ENCODE measurements at regions not wholly inside any gene's neighbourhood (a gene's known extent, or its start where the extent isn't known, plus 50 kb on each side); places are given as distances from the start of the nearest gene placed in this dataset.

DNA sequence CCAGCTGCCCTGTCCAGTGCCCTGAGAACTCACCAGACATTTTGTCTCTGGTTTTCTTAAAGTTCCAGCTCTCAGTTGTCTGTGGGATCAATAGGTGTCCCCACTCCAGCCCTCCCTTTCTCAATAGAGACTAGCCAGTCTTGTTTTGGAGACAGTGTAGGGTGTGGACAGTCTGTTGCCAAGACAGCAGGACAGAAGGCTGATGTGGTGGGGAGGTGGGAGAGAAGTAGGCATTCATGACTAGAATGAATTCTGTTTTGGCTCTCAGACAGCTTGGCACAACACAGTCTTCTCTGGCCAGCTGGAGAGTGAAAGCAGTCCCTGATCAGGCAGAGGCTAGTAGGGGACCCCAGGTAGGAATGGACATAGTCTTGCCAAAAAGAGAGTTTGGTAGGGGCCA lies 467.0 kb upstream of the PODXL start:
- Histone ChIP-seq H3K27ac (ENCODE audit: insufficient read depth, low read length) (no peak overlapping the region), H3K23ac (ENCODE audit: low read depth, low read length) (no peak overlapping the region), H4K8ac (ENCODE audit: low read depth in 2 of 2, low read length in 2 of 2) (no peak overlapping the region), H3K4me1 (ENCODE audit: control insufficient read depth, insufficient read depth, low read length) (no peaks in the 10 kb centered on the region), H3K9me1 (ENCODE audit: insufficient read depth, low read length) (no peaks in the 10 kb centered on the region), H2AFZ (replicated peaks; ENCODE audit: low read length, poor library complexity) (no peak overlapping the region), H4K91ac (ENCODE audit: insufficient read depth, low read depth, low read length) (no peak overlapping the region), H2BK20ac (ENCODE audit: low read depth, low read length) (no peak overlapping the region), H3K4me2 (ENCODE audit: low read depth, low read length) (no peak overlapping the region), H2BK5ac (ENCODE audit: low read depth, low read length, poor library complexity, severe bottlenecking) (no peak overlapping the region), H3K9me3 (ENCODE audit: control insufficient read depth, insufficient read depth, low read length) (no peaks in the 10 kb centered on the region; the same call in 1 of the 2 replicates), H3K9ac (ENCODE audit: low read depth, low read length) (no peak overlapping the region), H2BK120ac (ENCODE audit: low read depth, low read length) (no peak overlapping the region), H3K27me3 (ENCODE audit: control insufficient read depth, insufficient read depth, low read length) (no peaks in the 10 kb centered on the region), H3K18ac (ENCODE audit: low read depth, low read length) (no peak overlapping the region), H4K20me1 (ENCODE audit: insufficient read depth, low read length) (no peaks in the 10 kb centered on the region), H2AK9ac (replicated peaks; ENCODE audit: low read depth, low read length, poor library complexity) (no peak overlapping the region), H4K5ac (ENCODE audit: low read depth, low read length) (no peak overlapping the region), H2AK5ac (ENCODE audit: low read depth, low read length) (no peak overlapping the region), H3K4ac (ENCODE audit: low read depth, low read length) (no peak overlapping the region), H3K14ac (replicated peaks; ENCODE audit: low read depth, low read length) (no peak overlapping the region), H3K4me3 (ENCODE audit: insufficient read depth, low read depth, low read length) (no peak overlapping the region), H3K79me1 (ENCODE audit: low read depth in 1 of 2, low read length in 2 of 2) (no peaks in the 10 kb centered on the region), H3K56ac (ENCODE audit: extremely low read depth, insufficient read depth, low read length) (no peak overlapping the region), H3K36me3 (ENCODE audit: control insufficient read depth, insufficient read depth, low read length) (no peaks in the 10 kb centered on the region), H2BK15ac (ENCODE audit: low read depth, low read length) (no peak overlapping the region)
- intact Hi-C loops (cut with micrococcal nuclease): no loop called here
- TF ChIP-seq RCOR1 (IDR thresholded peaks at IDR 0.05; ENCODE audit: insufficient replicate concordance, low read length): no peak
- no peak for TF ChIP-seq RAD21 (IDR thresholded peaks at IDR 0.05; ENCODE audit: low read length)
- POLR2A ChIA-PET (ENCODE audit: unreplicated experiment): no interaction called here
- DNase-seq: no peak
- BruUV-seq (replicated peaks): no TSS peak
- in situ Hi-C loops (cut with MboI; ENCODE audit: low sequenced_read_pairs): no loop called here
- CTCF ChIA-PET: no interaction called here
- dilution Hi-C loops (cut with HindIII; ENCODE audit: low sequenced_read_pairs, unreplicated experiment): no loop called here
- ATAC-seq (ENCODE audit: low read depth): no peak

Measured in IMR-90 (cell line).